ENCODE measurements at regions not wholly inside any gene's neighbourhood (a gene's known extent, or its start where the extent isn't known, plus 50 kb on each side); places are given as distances from the start of the nearest gene placed in this dataset.

DNA sequence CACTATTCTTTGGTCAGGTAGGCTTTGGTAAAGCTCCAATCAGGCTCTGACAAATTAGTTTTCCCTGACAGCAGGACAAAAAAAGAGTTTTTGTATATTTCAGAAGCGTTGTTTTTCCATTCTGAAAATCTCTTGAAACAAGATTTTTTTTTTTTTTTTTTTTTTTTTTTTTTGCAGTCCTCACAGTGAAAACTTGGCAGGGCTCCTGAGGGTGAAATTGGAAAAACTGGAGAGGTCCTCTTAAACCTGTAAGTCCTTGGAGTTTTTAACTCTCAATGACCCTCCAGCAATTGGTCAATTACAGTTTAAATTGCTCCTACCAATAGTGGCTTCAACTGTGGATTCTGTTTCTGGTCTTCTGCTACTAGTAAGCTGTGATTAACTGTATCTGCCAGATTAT, 244.5 kb upstream of the PKDCC start:
- Histone ChIP-seq H3K27ac (ENCODE audit: low read depth in 1 of 3, low read length in 2 of 3) (no peak overlapping the region), H3K36me3 (ENCODE audit: control insufficient read depth in 3 of 3, insufficient read depth in 2 of 3, low read depth in 1 of 3, low read length in 3 of 3) (no peaks in the 10 kb centered on the region), H3K4me3 (ENCODE audit: low read depth in 1 of 3, low read length in 3 of 3) (no peak overlapping the region), H3K9me3 (ENCODE audit: control insufficient read depth in 2 of 2, insufficient read depth in 1 of 2, low read depth in 1 of 2, low read length in 1 of 2) (no peaks in the 10 kb centered on the region), H3K27me3 (ENCODE audit: control insufficient read depth in 3 of 3, insufficient read depth in 3 of 3, low read length in 3 of 3) (no peaks in the 10 kb centered on the region), H3K4me1 (ENCODE audit: control insufficient read depth in 3 of 3, insufficient read depth in 2 of 3, low read depth in 1 of 3, low read length in 2 of 3) (no peaks in the 10 kb centered on the region)
- no peak for DNase-seq
- 62 to 76% (median 65%) methylated on average over 1 of the region's 1 CpG for WGBS, 3 donors
- no peak for FAIRE-seq

- Histone ChIP-seq H3K4me1 (ENCODE audit: control insufficient read depth in 3 of 3, insufficient read depth in 2 of 3, low read depth in 1 of 3, low read length in 2 of 3) (no peaks in the 10 kb centered on the region), H3K4me3 (ENCODE audit: low read depth in 1 of 3, low read length in 3 of 3) (no peak overlapping the region), H3K27ac (ENCODE audit: low read depth in 1 of 3, low read length in 2 of 3) (no peak overlapping the region), H3K9me3 (ENCODE audit: control insufficient read depth in 2 of 2, insufficient read depth in 1 of 2, low read depth in 1 of 2, low read length in 1 of 2) (no peaks in the 10 kb centered on the region), H3K36me3 (ENCODE audit: control insufficient read depth in 3 of 3, insufficient read depth in 2 of 3, low read depth in 1 of 3, low read length in 3 of 3) (no peaks in the 10 kb centered on the region), H3K27me3 (ENCODE audit: control insufficient read depth in 3 of 3, insufficient read depth in 3 of 3, low read length in 3 of 3) (no peaks in the 10 kb centered on the region)
- WGBS, 3 donors, result 84 to 93% (median 85%) methylated on average over 2 of the region's 2 CpGs
- DNase-seq, result peak; percentile 21 to 39
- FAIRE-seq, result no peak
Measured at GRCh38 chr2:41806286-41806685, 241.5 kb upstream of the PKDCC start.

GRCh38 chr2:41821167-41821566, 226.7 kb upstream of the PKDCC start:
- FAIRE-seq (no peak), DNase-seq (no peak)
- Histone ChIP-seq H3K4me3 (ENCODE audit: low read depth in 1 of 3, low read length in 3 of 3) (no peak overlapping the region), H3K27ac (ENCODE audit: low read depth in 1 of 3, low read length in 2 of 3) (no peak overlapping the region), H3K9me3 (ENCODE audit: control insufficient read depth in 2 of 2, insufficient read depth in 1 of 2, low read depth in 1 of 2, low read length in 1 of 2) (peaks cover 0 to 12% of the 10 kb centered on the region in 2 donors), H3K36me3 (ENCODE audit: control insufficient read depth in 3 of 3, insufficient read depth in 2 of 3, low read depth in 1 of 3, low read length in 3 of 3) (no peaks in the 10 kb centered on the region), H3K4me1 (ENCODE audit: control insufficient read depth in 3 of 3, insufficient read depth in 2 of 3, low read depth in 1 of 3, low read length in 2 of 3) (peaks cover 0 to 8% (median 0%) of the 10 kb centered on the region in 3 donors), H3K27me3 (ENCODE audit: control insufficient read depth in 3 of 3, insufficient read depth in 3 of 3, low read length in 3 of 3) (peaks cover 0 to 2% (median 0%) of the 10 kb centered on the region in 3 donors)
- WGBS, 3 donors, result 8 to 29% (median 28%) methylated on average over 2 of the region's 2 CpGs

DNA sequence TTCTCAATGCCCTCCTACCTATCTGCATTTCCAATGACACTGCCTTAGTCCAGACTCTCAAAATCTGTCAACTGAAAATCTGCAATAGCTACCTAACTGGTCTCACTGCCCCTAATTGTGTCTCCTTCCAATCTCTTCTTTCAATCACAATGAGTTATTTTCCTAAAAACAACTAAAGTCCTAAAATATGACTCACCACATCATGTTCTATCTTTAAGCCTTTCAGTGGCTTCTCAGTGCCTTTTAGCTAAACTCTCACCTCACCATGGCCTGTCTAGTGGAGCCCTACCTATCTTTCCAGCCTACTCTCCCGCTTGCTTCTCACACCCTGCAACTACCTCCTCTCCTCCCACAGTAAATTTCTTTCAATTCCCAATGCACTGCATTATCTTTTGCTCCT, 220.9 kb upstream of the PKDCC start:
- Histone ChIP-seq H3K27ac (ENCODE audit: low read depth in 1 of 3, low read length in 2 of 3) (peak overlapping the region in 1 of 3 donors; percentile 40), H3K4me3 (ENCODE audit: low read depth in 1 of 3, low read length in 3 of 3) (no peak overlapping the region), H3K36me3 (ENCODE audit: control insufficient read depth in 3 of 3, insufficient read depth in 2 of 3, low read depth in 1 of 3, low read length in 3 of 3) (no peaks in the 10 kb centered on the region), H3K27me3 (ENCODE audit: control insufficient read depth in 3 of 3, insufficient read depth in 3 of 3, low read length in 3 of 3) (peaks cover 0 to 3% (median 0%) of the 10 kb centered on the region in 3 donors), H3K4me1 (ENCODE audit: control insufficient read depth in 3 of 3, insufficient read depth in 2 of 3, low read depth in 1 of 3, low read length in 2 of 3) (peaks cover 3 to 37% (median 7%) of the 10 kb centered on the region in 3 donors), H3K9me3 (ENCODE audit: control insufficient read depth in 2 of 2, insufficient read depth in 1 of 2, low read depth in 1 of 2, low read length in 1 of 2) (no peaks in the 10 kb centered on the region)
- DNase-seq, result no peak
- FAIRE-seq, result no peak
- 82 to 97% (median 86%) methylated on average over 1 of the region's 1 CpG for whole genome bisulfite sequencing, 3 donors

GRCh38 chr2:41827354-41827971, 220.4 kb upstream of the PKDCC start:
- peak overlapping the region in 1 of 3 donors; percentile 40 for H3K27ac ChIP-seq (ENCODE audit: low read depth in 1 of 3, low read length in 2 of 3)
- DNase-seq (peak in 1 of 2 donors; percentile 47), FAIRE-seq (no peak)
- 32 to 44% (median 43%) methylated on average over 6 of the region's 6 CpGs for WGBS, 3 donors
- H3K4me1 ChIP-seq (ENCODE audit: control insufficient read depth in 3 of 3, insufficient read depth in 2 of 3, low read depth in 1 of 3, low read length in 2 of 3), result peaks cover 3 to 37% (median 7%) of the 10 kb centered on the region in 3 donors
- no peak overlapping the region for H3K4me3 ChIP-seq (ENCODE audit: low read depth in 1 of 3, low read length in 3 of 3)
- H3K36me3 ChIP-seq (ENCODE audit: control insufficient read depth in 3 of 3, insufficient read depth in 2 of 3, low read depth in 1 of 3, low read length in 3 of 3), result no peaks in the 10 kb centered on the region
- no peaks in the 10 kb centered on the region for H3K9me3 ChIP-seq (ENCODE audit: control insufficient read depth in 2 of 2, insufficient read depth in 1 of 2, low read depth in 1 of 2, low read length in 1 of 2)
- peaks cover 0 to 3% (median 0%) of the 10 kb centered on the region in 3 donors for H3K27me3 ChIP-seq (ENCODE audit: control insufficient read depth in 3 of 3, insufficient read depth in 3 of 3, low read length in 3 of 3)

GRCh38 chr2:41828052-41828643, 219.7 kb upstream of the PKDCC start:
- no peak for FAIRE-seq
- Histone ChIP-seq H3K4me1 (ENCODE audit: control insufficient read depth in 3 of 3, insufficient read depth in 2 of 3, low read depth in 1 of 3, low read length in 2 of 3) (peaks cover 3 to 37% (median 7%) of the 10 kb centered on the region in 3 donors), H3K4me3 (ENCODE audit: low read depth in 1 of 3, low read length in 3 of 3) (no peak overlapping the region), H3K36me3 (ENCODE audit: control insufficient read depth in 3 of 3, insufficient read depth in 2 of 3, low read depth in 1 of 3, low read length in 3 of 3) (no peaks in the 10 kb centered on the region), H3K9me3 (ENCODE audit: control insufficient read depth in 2 of 2, insufficient read depth in 1 of 2, low read depth in 1 of 2, low read length in 1 of 2) (no peaks in the 10 kb centered on the region), H3K27me3 (ENCODE audit: control insufficient read depth in 3 of 3, insufficient read depth in 3 of 3, low read length in 3 of 3) (peaks cover 0 to 3% (median 0%) of the 10 kb centered on the region in 3 donors), H3K27ac (ENCODE audit: low read depth in 1 of 3, low read length in 2 of 3) (peak overlapping the region in 1 of 3 donors; percentile 40)
- WGBS, 3 donors, result 5 to 10% (median 6%) methylated on average over 1 of the region's 1 CpG
- DNase-seq, result peak; percentile 49 to 66

DNA sequence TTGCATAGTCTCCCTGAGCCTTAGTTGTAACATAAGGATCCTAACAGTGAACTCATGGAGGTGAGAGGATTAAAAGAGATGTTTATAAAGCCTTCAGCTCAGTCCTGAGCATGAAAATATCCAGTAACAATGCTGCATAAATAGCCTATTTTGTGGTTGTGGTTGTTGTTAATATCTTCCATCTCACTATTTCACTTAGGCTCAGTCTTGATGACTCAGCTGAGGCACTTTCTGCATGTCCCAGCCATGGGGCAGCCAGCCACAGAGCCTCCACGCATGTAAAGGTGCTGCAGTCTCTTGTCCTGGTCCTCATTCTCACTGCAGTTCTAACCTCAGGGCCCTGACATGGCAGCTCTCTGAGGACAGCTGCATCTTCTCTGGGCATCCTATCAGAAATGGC, 218.8 kb upstream of the PKDCC start:
- no peak overlapping the region for H3K27ac ChIP-seq (ENCODE audit: low read depth in 1 of 3, low read length in 2 of 3)
- 47 to 78% (median 63%) methylated on average over 1 of the region's 1 CpG for WGBS, 3 donors
- no peak for FAIRE-seq
- peak in 1 of 2 donors; percentile 15 for DNase-seq
- H3K4me3 ChIP-seq (ENCODE audit: low read depth in 1 of 3, low read length in 3 of 3), result no peak overlapping the region
- peaks cover 3 to 37% (median 7%) of the 10 kb centered on the region in 3 donors for H3K4me1 ChIP-seq (ENCODE audit: control insufficient read depth in 3 of 3, insufficient read depth in 2 of 3, low read depth in 1 of 3, low read length in 2 of 3)
- no peaks in the 10 kb centered on the region for H3K36me3 ChIP-seq (ENCODE audit: control insufficient read depth in 3 of 3, insufficient read depth in 2 of 3, low read depth in 1 of 3, low read length in 3 of 3)
- no peaks in the 10 kb centered on the region for H3K9me3 ChIP-seq (ENCODE audit: control insufficient read depth in 2 of 2, insufficient read depth in 1 of 2, low read depth in 1 of 2, low read length in 1 of 2)
- H3K27me3 ChIP-seq (ENCODE audit: control insufficient read depth in 3 of 3, insufficient read depth in 3 of 3, low read length in 3 of 3), result peaks cover 0 to 3% (median 0%) of the 10 kb centered on the region in 3 donors

DNA sequence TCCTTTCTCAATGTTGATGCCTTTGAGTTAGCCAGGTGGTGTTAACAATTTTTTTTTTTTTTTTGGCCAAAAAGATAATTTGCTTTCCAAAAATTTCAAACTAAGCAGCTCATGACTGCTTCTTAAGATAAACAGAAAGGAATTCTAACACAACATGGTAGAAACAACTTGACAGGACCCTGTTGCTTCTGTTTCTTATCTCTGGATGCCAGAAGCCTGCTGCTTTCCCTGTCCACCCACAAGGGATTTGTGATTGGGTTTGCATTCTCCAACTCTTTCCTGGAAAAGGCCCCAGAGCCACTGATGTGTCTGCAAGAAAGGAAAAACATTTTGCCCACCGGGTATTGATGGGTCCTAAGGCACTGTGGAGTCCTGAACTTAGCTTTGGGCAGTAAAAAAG, 217.2 kb upstream of the PKDCC start:
- H3K27ac ChIP-seq (ENCODE audit: low read depth in 1 of 3, low read length in 2 of 3), result no peak overlapping the region
- H3K36me3 ChIP-seq (ENCODE audit: control insufficient read depth in 3 of 3, insufficient read depth in 2 of 3, low read depth in 1 of 3, low read length in 3 of 3), result no peaks in the 10 kb centered on the region
- H3K27me3 ChIP-seq (ENCODE audit: control insufficient read depth in 3 of 3, insufficient read depth in 3 of 3, low read length in 3 of 3), result peaks cover 0 to 3% (median 0%) of the 10 kb centered on the region in 3 donors
- FAIRE-seq (no peak), DNase-seq (no peak)
- H3K9me3 ChIP-seq (ENCODE audit: control insufficient read depth in 2 of 2, insufficient read depth in 1 of 2, low read depth in 1 of 2, low read length in 1 of 2), result no peaks in the 10 kb centered on the region
- 42 to 71% (median 50%) methylated on average over 1 of the region's 1 CpG for WGBS, 3 donors
- H3K4me3 ChIP-seq (ENCODE audit: low read depth in 1 of 3, low read length in 3 of 3), result no peak overlapping the region
- peaks cover 3 to 34% (median 7%) of the 10 kb centered on the region in 3 donors for H3K4me1 ChIP-seq (ENCODE audit: control insufficient read depth in 3 of 3, insufficient read depth in 2 of 3, low read depth in 1 of 3, low read length in 2 of 3)
